ENCODE measurements at regions not wholly inside any gene's neighbourhood (a gene's known extent, or its start where the extent isn't known, plus 50 kb on each side); places are given as distances from the start of the nearest gene placed in this dataset.

DNA sequence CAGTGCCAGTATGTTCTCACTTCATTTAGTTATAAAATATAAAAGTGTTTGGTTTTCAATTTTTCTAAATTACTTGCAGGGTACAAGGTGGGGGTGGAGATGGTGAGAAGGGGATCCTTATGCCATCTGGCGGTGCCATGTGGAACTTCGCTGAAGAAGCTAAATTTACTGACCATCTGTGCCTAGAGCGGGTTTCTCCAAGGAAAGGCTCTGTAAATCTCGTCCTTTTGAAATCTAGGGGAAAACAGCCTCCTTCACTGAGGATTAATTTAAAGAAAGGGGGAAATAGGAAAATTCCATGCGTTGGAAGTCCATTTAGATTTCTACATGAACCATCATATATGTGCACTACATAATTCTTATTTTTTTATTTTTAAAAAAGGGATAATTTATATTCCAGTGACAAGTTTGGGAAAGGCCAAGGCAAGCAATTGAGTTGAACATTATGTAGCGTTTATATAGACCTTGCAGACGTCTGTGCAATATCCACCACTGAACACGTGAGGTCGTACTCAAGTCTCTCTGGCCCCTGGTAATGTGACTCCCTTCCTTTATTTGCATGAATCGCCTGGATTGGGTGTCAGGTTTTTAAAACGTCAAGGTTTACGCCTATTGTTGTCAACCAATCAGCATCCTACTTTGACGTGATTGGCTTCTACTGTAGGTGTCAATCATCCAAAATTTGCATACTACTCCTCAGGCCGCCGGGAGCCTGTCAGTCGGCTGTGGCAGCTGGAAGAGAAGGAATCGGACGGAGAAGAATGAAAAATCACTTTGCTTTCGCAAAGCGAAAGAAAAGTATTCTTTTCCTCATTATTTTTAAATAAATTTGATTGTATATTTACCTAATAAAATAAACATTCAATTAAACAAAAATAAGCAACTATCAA lies 297.1 kb upstream of the NFE2L3 start:
- DNase-seq (ENCODE audit: low spot score) = peak; percentile 69
- Mint-ChIP-seq H3K27ac (ENCODE audit: unreplicated experiment) (peak overlapping the region; percentile 3), H3K27me3 (ENCODE audit: unreplicated experiment) (peaks cover 9% of the 10 kb centered on the region), H3K9me3 (ENCODE audit: unreplicated experiment) (no peaks in the 10 kb centered on the region), H3K36me3 (ENCODE audit: low read depth, unreplicated experiment) (no peaks in the 10 kb centered on the region), H3K4me3 (ENCODE audit: unreplicated experiment) (no peak overlapping the region), H3K4me1 (ENCODE audit: unreplicated experiment) (peaks cover 34% of the 10 kb centered on the region)
- TF ChIP-seq CTCF (IDR thresholded peaks at IDR 0.05; ENCODE audit: unreplicated experiment) = peak; percentile 85

- no peaks in the 10 kb centered on the region for H3K9me3 Mint-ChIP-seq (ENCODE audit: unreplicated experiment)
- no peak for DNase-seq (ENCODE audit: low spot score)
- H3K4me3 Mint-ChIP-seq (ENCODE audit: unreplicated experiment) = peak overlapping the region; percentile 24
- no peak for TF ChIP-seq CTCF (IDR thresholded peaks at IDR 0.05; ENCODE audit: unreplicated experiment)
- peaks cover 41% of the 10 kb centered on the region for H3K4me1 Mint-ChIP-seq (ENCODE audit: unreplicated experiment)
- no peaks in the 10 kb centered on the region for H3K36me3 Mint-ChIP-seq (ENCODE audit: low read depth, unreplicated experiment)
- H3K27me3 Mint-ChIP-seq (ENCODE audit: unreplicated experiment) = peaks cover 10% of the 10 kb centered on the region
- no peak overlapping the region for H3K27ac Mint-ChIP-seq (ENCODE audit: unreplicated experiment)
Measured at GRCh38 chr7:25855854-25856782, 295.9 kb upstream of the NFE2L3 start.

- TF ChIP-seq CTCF (IDR thresholded peaks at IDR 0.05; ENCODE audit: unreplicated experiment) = no peak
- Mint-ChIP-seq H3K4me3 (ENCODE audit: unreplicated experiment) (no peak overlapping the region), H3K9me3 (ENCODE audit: unreplicated experiment) (no peaks in the 10 kb centered on the region), H3K36me3 (ENCODE audit: low read depth, unreplicated experiment) (no peaks in the 10 kb centered on the region), H3K4me1 (ENCODE audit: unreplicated experiment) (peaks cover 32% of the 10 kb centered on the region), H3K27me3 (ENCODE audit: unreplicated experiment) (peaks cover 9% of the 10 kb centered on the region), H3K27ac (ENCODE audit: unreplicated experiment) (no peak overlapping the region)
- peak; percentile 48 for DNase-seq (ENCODE audit: low spot score)
Measured at GRCh38 chr7:25857376-25858067, 294.5 kb upstream of the NFE2L3 start.

DNA sequence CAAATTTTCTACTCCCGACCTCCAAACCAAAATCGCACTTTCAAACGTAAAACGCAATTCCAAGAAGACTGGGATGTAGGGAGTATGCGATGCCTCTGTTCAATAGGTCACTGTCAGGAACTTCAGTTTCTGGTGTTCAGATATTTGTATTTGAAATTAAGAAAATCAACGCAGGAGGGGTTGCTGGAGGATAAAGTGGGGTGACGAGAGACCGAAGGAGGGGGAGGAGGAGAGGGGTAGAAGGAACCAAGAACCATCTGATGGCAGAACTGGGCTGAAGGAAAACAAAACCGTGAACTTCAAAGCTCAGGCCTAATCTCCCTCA lies 293.8 kb upstream of the NFE2L3 start:
- no peak for DNase-seq (ENCODE audit: low spot score)
- TF ChIP-seq CTCF (IDR thresholded peaks at IDR 0.05; ENCODE audit: unreplicated experiment) = no peak
- Mint-ChIP-seq H3K4me3 (ENCODE audit: unreplicated experiment) (no peak overlapping the region), H3K27ac (ENCODE audit: unreplicated experiment) (no peak overlapping the region), H3K36me3 (ENCODE audit: low read depth, unreplicated experiment) (no peaks in the 10 kb centered on the region), H3K27me3 (ENCODE audit: unreplicated experiment) (peaks cover 9% of the 10 kb centered on the region), H3K4me1 (ENCODE audit: unreplicated experiment) (peaks cover 34% of the 10 kb centered on the region), H3K9me3 (ENCODE audit: unreplicated experiment) (no peaks in the 10 kb centered on the region)
